Endothelial cell of umbilical vein (primary cell): ENCODE measurements at regions not wholly inside any gene's neighbourhood (a gene's known extent, or its start where the extent isn't known, plus 50 kb on each side); places are given as distances from the start of the nearest gene placed in this dataset.

Experiments used
- BruUV-seq: library from RNA; stranded (reverse); fragments of 400-500 nt; replicated peaks from 2 replicates; lab custom pipeline; 2021; lab: Mats Ljungman, UMichigan
- CTCF ChIA-PET: fragments of 300-600, 350-600 bp; sonication (Branson Sonifier 250); formaldehyde crosslinking; loops from one replicate; lab custom pipeline; 2021; ENCODE audit warnings: antibody characterized with exemption, inconsistent platforms; lab: Charles Lee
- POLR2A ChIA-PET: fragments of 300-600, 350-600 bp; sonication (Branson Sonifier 250); formaldehyde crosslinking; loops from one replicate; lab custom pipeline; 2021; ENCODE audit warnings: antibody characterized with exemption, inconsistent platforms; lab: Charles Lee
- DNase-seq: peaks from one replicate; pipeline ENCODE4 v3.0.0-alpha.2; 2011; ENCODE audit warnings: low read depth, low spot score
- FAIRE-seq: peaks from 2 replicates; lab custom pipeline; 2011; peaks lifted over from hg19 to GRCh38; lab: Jason Lieb, UNC
- H2AFZ ChIP-seq: 2 replicates; pipeline ENCODE4 v1.6.0; 2012; ENCODE audit warnings: low read depth, low read length, control low read depth, inconsistent platforms
- H3K27ac ChIP-seq: 2 replicates; pipeline ENCODE4 v1.5.1; 2011; ENCODE audit warnings: low read depth, mild to moderate bottlenecking, control low read depth, low read length, moderate library complexity; ENCODE audit not compliant: insufficient read depth
- H3K27me3 ChIP-seq, 2 experiments: 2 replicates each; pipeline versions ENCODE4 v1.6.0 to v1.6.1; 2011; ENCODE audit warnings: low read length in 2 of 2, mixed read lengths in 1 of 2; ENCODE audit not compliant: control insufficient read depth in 2 of 2, insufficient read depth in 2 of 2
- H3K36me3 ChIP-seq, 2 experiments: 2 replicates in 1 of 2; 3 replicates in 1 of 2; pipeline ENCODE4 v1.5.1; 2011; ENCODE audit warnings: low read length in 2 of 2, mild to moderate bottlenecking in 1 of 2, moderate library complexity in 1 of 2; ENCODE audit not compliant: control insufficient read depth in 2 of 2, insufficient read depth in 2 of 2; ENCODE audit errors: extremely low read depth in 1 of 2
- H3K4me1 ChIP-seq: 3 replicates; pipeline ENCODE4 v1.5.1; 2011; ENCODE audit warnings: mild to moderate bottlenecking, low read length; ENCODE audit not compliant: control insufficient read depth, insufficient read depth; ENCODE audit errors: extremely low read depth
- H3K4me2 ChIP-seq: 2 replicates; pipeline ENCODE4 v1.6.1; 2011; ENCODE audit warnings: low read length, control low read depth, mixed read lengths; ENCODE audit not compliant: insufficient read depth
- H3K4me3 ChIP-seq, 3 experiments: fragments of 200-600 bp in 1 of 3; sonication (generic), shearing (Covaris generic) in 1 of 3; replicated peaks in 1 of 3; 2 replicates each; pipeline ENCODE4 v1.5.1; 2011 to 2016; ENCODE audit warnings: control low read depth in 3 of 3, low read length in 3 of 3, mild to moderate bottlenecking in 2 of 3, inconsistent platforms in 1 of 3, low read depth in 1 of 3, moderate library complexity in 1 of 3; ENCODE audit not compliant: insufficient read depth in 1 of 3
- H3K79me2 ChIP-seq: 2 replicates; pipeline ENCODE4 v1.6.0; 2012; ENCODE audit warnings: low read length, inconsistent platforms; ENCODE audit not compliant: control insufficient read depth, insufficient read depth
- H3K9ac ChIP-seq: replicated peaks from 2 replicates; pipeline ENCODE3; 2011; ENCODE audit warnings: low read length, control low read depth; ENCODE audit not compliant: insufficient read depth; ENCODE audit errors: extremely low read depth
- H3K9me1 ChIP-seq: replicated peaks from 3 replicates; pipeline ENCODE4 v1.6.0; 2011; ENCODE audit warnings: mild to moderate bottlenecking, low read length; ENCODE audit not compliant: control insufficient read depth, insufficient read depth; ENCODE audit errors: extremely low read depth
- H3K9me3 ChIP-seq: replicated peaks from 2 replicates; pipeline ENCODE4 v1.5.1; 2012; ENCODE audit warnings: low read length, inconsistent platforms; ENCODE audit not compliant: control insufficient read depth, insufficient read depth
- H4K20me1 ChIP-seq: replicated peaks from 2 replicates; pipeline ENCODE3; 2011; ENCODE audit warnings: mild to moderate bottlenecking, low read length; ENCODE audit not compliant: control insufficient read depth, insufficient read depth; ENCODE audit errors: extremely low read depth
- CTCF ChIP-seq, 2 donors: IDR thresholded peaks; 1 replicate in 1 of 2; 2 replicates in 1 of 2; pipeline ENCODE4 v1.5.1; 2011; ENCODE audit warnings: low read length in 2 of 2, mild to moderate bottlenecking in 2 of 2, moderate library complexity in 2 of 2, control low read depth in 1 of 2, inconsistent platforms in 1 of 2, low read depth in 1 of 2; ENCODE audit not compliant: insufficient read depth in 1 of 2; ENCODE audit errors: extremely low read depth in 1 of 2
- EZH2 ChIP-seq: IDR thresholded peaks from 2 replicates; pipeline ENCODE4 v1.6.1; 2012; ENCODE audit warnings: borderline replicate concordance, low read depth, mild to moderate bottlenecking, moderate library complexity, low read length, inconsistent platforms; ENCODE audit not compliant: severe bottlenecking
- FOS ChIP-seq: IDR thresholded peaks from 2 replicates; pipeline ENCODE4 v1.6.1; 2011; ENCODE audit warnings: mild to moderate bottlenecking, low read length, moderate library complexity, borderline replicate concordance; ENCODE audit not compliant: insufficient read depth
- GATA2 ChIP-seq: IDR thresholded peaks from 2 replicates; pipeline ENCODE4 v1.7.0; 2011; ENCODE audit warnings: low read depth, mild to moderate bottlenecking, moderate library complexity, mixed read lengths, low read length; ENCODE audit not compliant: insufficient read length, insufficient read depth
- JUN ChIP-seq: IDR thresholded peaks from 2 replicates; pipeline ENCODE4 v1.6.1; 2011; ENCODE audit warnings: borderline replicate concordance, low read depth; ENCODE audit not compliant: insufficient read length, insufficient read depth
- MAX ChIP-seq: IDR thresholded peaks from 2 replicates; pipeline ENCODE4 v1.6.1; 2011; ENCODE audit not compliant: insufficient read depth, insufficient read length
- MYC ChIP-seq: IDR thresholded peaks from one replicate; pipeline ENCODE4 v1.6.1; 2011; ENCODE audit warnings: mild to moderate bottlenecking, low read depth, low read length
- POLR2A ChIP-seq: IDR thresholded peaks from 2 replicates; pipeline ENCODE4 v1.6.1; 2012; ENCODE audit warnings: low read depth, mild to moderate bottlenecking, control low read depth, low read length
- POLR2AphosphoS5 ChIP-seq: IDR thresholded peaks from 2 replicates; pipeline ENCODE4 v1.6.1; 2012; ENCODE audit warnings: low read depth, mild to moderate bottlenecking, control low read depth, low read length, moderate library complexity; ENCODE audit not compliant: insufficient read depth
- dilution Hi-C: fragments of 300-500 bp; cut with MboI; formaldehyde crosslinking; loops from one replicate; pipeline ENCODE4 v1.15.0; 2019; ENCODE audit warnings: low sequenced_read_pairs; ENCODE audit not compliant: extremely low pct_ligation_motif_present
- intact Hi-C: fragments of 100-400 bp; cut with micrococcal nuclease; formaldehyde crosslinking; loops from one replicate; pipeline ENCODE4 v1.10.0; 2022

GRCh38 chr5:88119535-88120125 is 149.0 kb downstream of the TMEM161B start:
- POLR2A ChIA-PET: no interaction called here
- H2AFZ ChIP-seq: no peak overlapping the region
- dilution Hi-C loops: no loop called here
- H3K36me3 ChIP-seq: no peaks in the 10 kb centered on the region
- no peaks in the 10 kb centered on the region for H3K79me2 ChIP-seq
- H3K9ac ChIP-seq: no peak overlapping the region
- H3K27ac ChIP-seq: no peak overlapping the region
- no peaks in the 10 kb centered on the region for H3K9me3 ChIP-seq
- TF ChIP-seq POLR2AphosphoS5: no peak
- no peak for TF ChIP-seq FOS
- TF ChIP-seq JUN: no peak
- no peak for TF ChIP-seq MAX
- TF ChIP-seq MYC: no peak
- TF ChIP-seq CTCF (IDR thresholded peaks at IDR 0.05; ENCODE audit: extremely low read depth in 1 of 2, insufficient read depth in 1 of 2, low read depth in 1 of 2, low read length in 2 of 2): no peak
- TF ChIP-seq POLR2A: no peak
- no peak for TF ChIP-seq EZH2
- no peak for TF ChIP-seq GATA2
- CTCF ChIA-PET: no interaction called here
- H3K27me3 ChIP-seq: no peaks in the 10 kb centered on the region
- no peaks in the 10 kb centered on the region for H4K20me1 ChIP-seq
- no peak overlapping the region for H3K4me3 ChIP-seq
- H3K4me2 ChIP-seq: no peak overlapping the region
- no peaks in the 10 kb centered on the region for H3K9me1 ChIP-seq
- H3K4me1 ChIP-seq: no peaks in the 10 kb centered on the region
- BruUV-seq: no TSS peak
- intact Hi-C loops: no loop called here
- FAIRE-seq (no peak), DNase-seq (no peak)
